ENCODE measurements at regions not wholly inside any gene's neighbourhood (a gene's known extent, or its start where the extent isn't known, plus 50 kb on each side); places are given as distances from the start of the nearest gene placed in this dataset.

- H3K4me1 ChIP-seq (replicated peaks) = no peaks in the 10 kb centered on the region
- H3K4me3 ChIP-seq = no peak overlapping the region
- H3K27ac ChIP-seq = no peak overlapping the region
- no peaks in the 10 kb centered on the region for H3K27me3 ChIP-seq (replicated peaks)
- no peak for DNase-seq (ENCODE audit: low read depth in 1 of 2, low spot score in 2 of 2)
- no peaks in the 10 kb centered on the region for H3K9me3 ChIP-seq (replicated peaks)
- no peaks in the 10 kb centered on the region for H3K36me3 ChIP-seq
Observed at GRCh38 chr1:43043695-43044094, 85.0 kb upstream of the SLC2A1 start.

- DNase-seq (ENCODE audit: low read depth in 1 of 2, low spot score in 2 of 2) = no peak
- H3K4me3 ChIP-seq = no peak overlapping the region
- no peaks in the 10 kb centered on the region for H3K27me3 ChIP-seq (replicated peaks)
- H3K4me1 ChIP-seq (replicated peaks) = no peaks in the 10 kb centered on the region
- H3K36me3 ChIP-seq = no peaks in the 10 kb centered on the region
- no peak overlapping the region for H3K27ac ChIP-seq
- H3K9me3 ChIP-seq (replicated peaks) = no peaks in the 10 kb centered on the region
Observed at GRCh38 chr1:43042773-43043457, 84.2 kb upstream of the SLC2A1 start.

GRCh38 chr1:43042127-43042526, 83.5 kb upstream of the SLC2A1 start:
- H3K9me3 ChIP-seq (replicated peaks) = no peaks in the 10 kb centered on the region
- H3K27me3 ChIP-seq (replicated peaks) = no peaks in the 10 kb centered on the region
- no peaks in the 10 kb centered on the region for H3K36me3 ChIP-seq
- no peak overlapping the region for H3K4me3 ChIP-seq
- DNase-seq (ENCODE audit: low read depth in 1 of 2, low spot score in 2 of 2) = no peak
- H3K27ac ChIP-seq = no peak overlapping the region
- no peaks in the 10 kb centered on the region for H3K4me1 ChIP-seq (replicated peaks)

GRCh38 chr1:43041591-43041990, 82.9 kb upstream of the SLC2A1 start:
- no peaks in the 10 kb centered on the region for H3K27me3 ChIP-seq (replicated peaks)
- DNase-seq (ENCODE audit: low read depth in 1 of 2, low spot score in 2 of 2) = no peak
- H3K9me3 ChIP-seq (replicated peaks) = no peaks in the 10 kb centered on the region
- no peaks in the 10 kb centered on the region for H3K36me3 ChIP-seq
- no peak overlapping the region for H3K27ac ChIP-seq
- no peak overlapping the region for H3K4me3 ChIP-seq
- H3K4me1 ChIP-seq (replicated peaks) = no peaks in the 10 kb centered on the region

GRCh38 chr1:43039228-43040055, 80.8 kb upstream of the SLC2A1 start:
- no peaks in the 10 kb centered on the region for H3K4me1 ChIP-seq (replicated peaks)
- H3K27me3 ChIP-seq (replicated peaks) = no peaks in the 10 kb centered on the region
- H3K9me3 ChIP-seq (replicated peaks) = no peaks in the 10 kb centered on the region
- DNase-seq (ENCODE audit: low read depth in 1 of 2, low spot score in 2 of 2) = no peak
- H3K36me3 ChIP-seq = no peaks in the 10 kb centered on the region
- H3K4me3 ChIP-seq = no peak overlapping the region
- no peak overlapping the region for H3K27ac ChIP-seq

- H3K4me3 ChIP-seq = no peak overlapping the region
- H3K36me3 ChIP-seq = no peaks in the 10 kb centered on the region
- no peaks in the 10 kb centered on the region for H3K4me1 ChIP-seq (replicated peaks)
- no peak for DNase-seq (ENCODE audit: low read depth in 1 of 2, low spot score in 2 of 2)
- H3K27me3 ChIP-seq (replicated peaks) = no peaks in the 10 kb centered on the region
- H3K27ac ChIP-seq = no peak overlapping the region
- H3K9me3 ChIP-seq (replicated peaks) = no peaks in the 10 kb centered on the region
Observed at GRCh38 chr1:43038232-43038935, 79.7 kb upstream of the SLC2A1 start.

GRCh38 chr1:43037466-43037865, 78.8 kb upstream of the SLC2A1 start:
- H3K27ac ChIP-seq = no peak overlapping the region
- H3K4me1 ChIP-seq (replicated peaks) = no peaks in the 10 kb centered on the region
- no peak overlapping the region for H3K4me3 ChIP-seq
- no peaks in the 10 kb centered on the region for H3K9me3 ChIP-seq (replicated peaks)
- H3K27me3 ChIP-seq (replicated peaks) = no peaks in the 10 kb centered on the region
- no peaks in the 10 kb centered on the region for H3K36me3 ChIP-seq
- no peak for DNase-seq (ENCODE audit: low read depth in 1 of 2, low spot score in 2 of 2)

- no peaks in the 10 kb centered on the region for H3K36me3 ChIP-seq
- H3K27me3 ChIP-seq (replicated peaks) = no peaks in the 10 kb centered on the region
- H3K4me1 ChIP-seq (replicated peaks) = no peaks in the 10 kb centered on the region
- DNase-seq (ENCODE audit: low read depth in 1 of 2, low spot score in 2 of 2) = no peak
- no peaks in the 10 kb centered on the region for H3K9me3 ChIP-seq (replicated peaks)
- no peak overlapping the region for H3K4me3 ChIP-seq
- no peak overlapping the region for H3K27ac ChIP-seq
Observed at GRCh38 chr1:43036932-43037331, 78.3 kb upstream of the SLC2A1 start.

GRCh38 chr1:43035821-43036741, 77.4 kb upstream of the SLC2A1 start:
- DNase-seq (ENCODE audit: low read depth in 1 of 2, low spot score in 2 of 2) = no peak
- H3K27me3 ChIP-seq (replicated peaks) = no peaks in the 10 kb centered on the region

GRCh38 chr1:43034778-43035177, 76.1 kb upstream of the SLC2A1 start:
- H3K9me3 ChIP-seq (replicated peaks) = no peaks in the 10 kb centered on the region
- no peak overlapping the region for H3K27ac ChIP-seq
- no peaks in the 10 kb centered on the region for H3K4me1 ChIP-seq (replicated peaks)
- no peak overlapping the region for H3K4me3 ChIP-seq
- no peak for DNase-seq (ENCODE audit: low read depth in 1 of 2, low spot score in 2 of 2)
- H3K27me3 ChIP-seq (replicated peaks) = no peaks in the 10 kb centered on the region
- no peaks in the 10 kb centered on the region for H3K36me3 ChIP-seq

More at GRCh38 chr1:43035821-43036741, 77.4 kb upstream of the SLC2A1 start:
- H3K36me3 ChIP-seq = no peaks in the 10 kb centered on the region
- no peaks in the 10 kb centered on the region for H3K4me1 ChIP-seq (replicated peaks)
- no peaks in the 10 kb centered on the region for H3K9me3 ChIP-seq (replicated peaks)
- no peak overlapping the region for H3K4me3 ChIP-seq
- H3K27ac ChIP-seq = no peak overlapping the region

GRCh38 chr1:43034195-43034658, 75.6 kb upstream of the SLC2A1 start:
- DNase-seq (ENCODE audit: low read depth in 1 of 2, low spot score in 2 of 2) = no peak
- Histone ChIP-seq H3K4me3 (no peak overlapping the region), H3K27me3 (replicated peaks) (no peaks in the 10 kb centered on the region), H3K36me3 (no peaks in the 10 kb centered on the region), H3K9me3 (replicated peaks) (no peaks in the 10 kb centered on the region), H3K4me1 (replicated peaks) (no peaks in the 10 kb centered on the region), H3K27ac (no peak overlapping the region)

- DNase-seq (ENCODE audit: low read depth in 1 of 2, low spot score in 2 of 2) = no peak
- H3K4me1 ChIP-seq (replicated peaks) = no peaks in the 10 kb centered on the region
Observed at GRCh38 chr1:43031316-43032203, 72.9 kb upstream of the SLC2A1 start.

More at GRCh38 chr1:43031316-43032203, 72.9 kb upstream of the SLC2A1 start:
- no peaks in the 10 kb centered on the region for H3K36me3 ChIP-seq
- no peaks in the 10 kb centered on the region for H3K9me3 ChIP-seq (replicated peaks)
- no peaks in the 10 kb centered on the region for H3K27me3 ChIP-seq (replicated peaks)
- H3K4me3 ChIP-seq = no peak overlapping the region
- no peak overlapping the region for H3K27ac ChIP-seq
